ENCODE measurements at regions not wholly inside any gene's neighbourhood (a gene's known extent, or its start where the extent isn't known, plus 50 kb on each side); places are given as distances from the start of the nearest gene placed in this dataset.

GRCh38 chr2:18479947-18480369, 80.5 kb downstream of the RDH14 start:
- H3K27me3 ChIP-seq (ENCODE audit: control insufficient read depth in 2 of 2, insufficient read depth in 2 of 2, low read length in 2 of 2), result no peaks in the 10 kb centered on the region
- H4K20me1 ChIP-seq (replicated peaks; ENCODE audit: control insufficient read depth, extremely low read depth, insufficient read depth, low read length), result no peaks in the 10 kb centered on the region
- DNase-seq (ENCODE audit: low read depth, low spot score) (no peak), FAIRE-seq (no peak)
- no peak overlapping the region for H3K4me2 ChIP-seq (ENCODE audit: insufficient read depth, low read length)
- H3K79me2 ChIP-seq (ENCODE audit: control insufficient read depth, insufficient read depth, low read length), result no peaks in the 10 kb centered on the region
- TF ChIP-seq POLR2A (IDR thresholded peaks at IDR 0.05; ENCODE audit: low read depth, low read length) (no peak), CTCF (IDR thresholded peaks at IDR 0.05; ENCODE audit: extremely low read depth in 1 of 2, insufficient read depth in 1 of 2, low read depth in 1 of 2, low read length in 2 of 2) (no peak), FOS (IDR thresholded peaks at IDR 0.05; ENCODE audit: borderline replicate concordance, insufficient read depth, low read length) (no peak)
- H3K4me3 ChIP-seq (replicated peaks in 1 of 3; ENCODE audit: insufficient read depth in 1 of 3, low read depth in 1 of 3, low read length in 3 of 3), result no peak overlapping the region
- no peak overlapping the region for H2AFZ ChIP-seq (ENCODE audit: low read depth, low read length)
- no peak overlapping the region for H3K9ac ChIP-seq (replicated peaks; ENCODE audit: extremely low read depth, insufficient read depth, low read length)
- H3K27ac ChIP-seq (ENCODE audit: insufficient read depth, low read depth, low read length), result no peak overlapping the region
- dilution Hi-C loops (cut with MboI; ENCODE audit: extremely low pct_ligation_motif_present, low sequenced_read_pairs), result no loop called here
- no peaks in the 10 kb centered on the region for H3K9me1 ChIP-seq (replicated peaks; ENCODE audit: control insufficient read depth, extremely low read depth, insufficient read depth, low read length)
- H3K36me3 ChIP-seq (ENCODE audit: control insufficient read depth in 2 of 2, extremely low read depth in 1 of 2, insufficient read depth in 2 of 2, low read length in 2 of 2), result peaks cover 0 to 3% of the 10 kb centered on the region in 2 experiments
- BruUV-seq (replicated peaks), result no TSS peak
- H3K4me1 ChIP-seq (ENCODE audit: control insufficient read depth, extremely low read depth, insufficient read depth, low read length), result no peaks in the 10 kb centered on the region
- no peaks in the 10 kb centered on the region for H3K9me3 ChIP-seq (replicated peaks; ENCODE audit: control insufficient read depth, insufficient read depth, low read length)
- intact Hi-C loops (cut with micrococcal nuclease), result no loop called here
- ChIA-PET CTCF (no interaction called here), POLR2A (no interaction called here)

GRCh38 chr2:18477293-18477692, 83.2 kb downstream of the RDH14 start:
- intact Hi-C loops (cut with micrococcal nuclease) (no loop called here), dilution Hi-C loops (cut with MboI; ENCODE audit: extremely low pct_ligation_motif_present, low sequenced_read_pairs) (no loop called here)
- Histone ChIP-seq H3K9me1 (replicated peaks; ENCODE audit: control insufficient read depth, extremely low read depth, insufficient read depth, low read length) (no peaks in the 10 kb centered on the region), H3K4me1 (ENCODE audit: control insufficient read depth, extremely low read depth, insufficient read depth, low read length) (no peaks in the 10 kb centered on the region), H3K27me3 (ENCODE audit: control insufficient read depth in 2 of 2, insufficient read depth in 2 of 2, low read length in 2 of 2) (no peaks in the 10 kb centered on the region), H3K4me2 (ENCODE audit: insufficient read depth, low read length) (no peak overlapping the region), H3K27ac (ENCODE audit: insufficient read depth, low read depth, low read length) (no peak overlapping the region), H3K9ac (replicated peaks; ENCODE audit: extremely low read depth, insufficient read depth, low read length) (no peak overlapping the region), H4K20me1 (replicated peaks; ENCODE audit: control insufficient read depth, extremely low read depth, insufficient read depth, low read length) (no peaks in the 10 kb centered on the region), H3K4me3 (replicated peaks in 1 of 3; ENCODE audit: insufficient read depth in 1 of 3, low read depth in 1 of 3, low read length in 3 of 3) (no peak overlapping the region), H3K9me3 (replicated peaks; ENCODE audit: control insufficient read depth, insufficient read depth, low read length) (no peaks in the 10 kb centered on the region), H2AFZ (ENCODE audit: low read depth, low read length) (no peak overlapping the region), H3K79me2 (ENCODE audit: control insufficient read depth, insufficient read depth, low read length) (no peaks in the 10 kb centered on the region), H3K36me3 (ENCODE audit: control insufficient read depth in 2 of 2, extremely low read depth in 1 of 2, insufficient read depth in 2 of 2, low read length in 2 of 2) (peaks cover 0 to 3% of the 10 kb centered on the region in 2 experiments)
- POLR2A ChIA-PET, result no interaction called here
- FAIRE-seq (no peak), DNase-seq (ENCODE audit: low read depth, low spot score) (no peak)
- CTCF ChIA-PET, result no interaction called here
- BruUV-seq (replicated peaks), result no TSS peak
- TF ChIP-seq FOS (IDR thresholded peaks at IDR 0.05; ENCODE audit: borderline replicate concordance, insufficient read depth, low read length) (no peak), EZH2 (IDR thresholded peaks at IDR 0.05; ENCODE audit: borderline replicate concordance, low read depth, low read length, severe bottlenecking) (no peak), POLR2A (IDR thresholded peaks at IDR 0.05; ENCODE audit: low read depth, low read length) (no peak), MYC (IDR thresholded peaks at IDR 0.05; ENCODE audit: low read depth, low read length) (no peak), POLR2AphosphoS5 (IDR thresholded peaks at IDR 0.05; ENCODE audit: insufficient read depth, low read depth, low read length) (no peak), GATA2 (IDR thresholded peaks at IDR 0.05; ENCODE audit: insufficient read depth, insufficient read length, low read depth, low read length) (no peak)

Data from endothelial cell of umbilical vein (primary cell).